NCI-H1417 treated with DMSO at 0.1 percent for 48 hours (cell line): ENCODE measurements at regions not wholly inside any gene's neighbourhood (a gene's known extent, or its start where the extent isn't known, plus 50 kb on each side); places are given as distances from the start of the nearest gene placed in this dataset.

ENCODE experiments used
- DNase-seq: peaks from one replicate; lab custom pipeline; 2025; lab: John Stamatoyannopoulos, UW

DNA sequence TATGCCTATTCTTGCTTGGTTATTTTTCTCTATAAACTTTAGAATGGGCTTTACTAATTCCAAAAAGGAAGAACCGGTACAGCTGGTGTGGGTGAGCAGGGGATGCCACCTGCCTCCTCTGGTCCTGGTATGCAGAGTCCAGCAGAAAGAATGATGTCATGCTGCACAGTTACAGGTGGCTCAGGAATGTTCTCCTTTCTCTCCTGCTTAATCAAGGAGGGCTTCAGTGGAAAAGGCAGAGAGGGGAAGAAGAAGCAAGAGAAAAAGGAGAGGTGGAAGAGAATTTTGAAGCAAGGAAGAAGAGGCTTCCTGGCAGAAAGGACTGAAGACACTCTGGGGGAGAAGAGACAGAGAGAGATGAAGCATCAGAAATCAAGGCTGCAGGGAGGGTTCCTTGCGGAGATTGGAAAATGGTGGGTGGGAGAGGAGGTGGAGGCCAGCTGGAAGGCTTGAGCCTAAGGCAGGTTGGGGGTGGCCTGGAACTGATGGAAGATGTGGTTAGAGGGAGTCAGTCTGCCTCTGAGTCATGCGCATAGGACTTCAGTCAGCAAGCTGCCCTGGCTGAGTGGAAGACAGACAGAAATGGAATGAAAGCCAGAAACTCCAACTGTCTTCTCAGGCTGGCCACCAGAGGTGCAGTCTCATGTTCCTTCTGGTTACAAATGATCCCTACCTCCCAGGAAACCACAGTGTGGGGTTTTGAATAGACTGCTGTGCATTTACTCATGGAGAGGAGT lies 64.6 kb upstream of the CRHR1 start:
- no peak for DNase-seq

DNA sequence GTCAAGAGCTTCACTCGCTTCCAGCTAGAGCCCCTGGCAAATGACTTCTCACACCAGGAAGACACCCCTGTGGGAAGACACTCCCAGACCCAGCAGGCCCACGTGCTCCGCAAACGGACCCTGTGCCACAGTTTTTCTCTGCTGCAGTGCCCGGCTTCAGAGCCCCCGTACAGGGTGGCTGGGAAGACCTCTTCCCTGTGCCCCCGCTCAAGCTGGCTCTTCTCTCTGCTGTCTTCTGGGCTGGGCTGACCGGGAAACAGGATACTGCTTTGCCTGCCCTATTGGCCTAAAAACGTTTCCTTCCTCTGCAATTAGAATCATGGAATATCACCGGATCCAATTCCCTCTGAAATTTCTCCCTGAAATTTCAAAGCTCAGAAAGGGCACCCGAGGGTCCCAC lies 63.7 kb upstream of the CRHR1 start:
- DNase-seq = no peak

DNA sequence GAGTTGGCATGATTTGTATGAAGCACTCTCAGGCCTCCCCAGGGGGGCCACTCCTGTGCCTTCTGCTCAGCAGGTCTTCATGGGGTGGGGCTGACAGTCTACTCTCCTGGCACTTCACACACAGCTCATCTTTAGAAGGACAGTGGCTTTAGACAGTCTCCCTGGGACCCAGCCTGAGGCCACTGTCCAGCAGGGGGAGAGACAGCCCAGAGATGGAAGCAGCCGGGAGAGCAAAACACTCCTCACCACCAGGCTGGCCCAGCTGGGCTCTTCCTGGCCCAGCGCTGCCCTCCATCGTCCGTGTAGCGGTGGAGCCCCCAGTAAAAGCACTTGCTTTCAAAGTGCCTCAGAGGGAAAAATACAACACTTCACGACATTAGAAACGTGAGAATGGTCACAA lies 62.0 kb upstream of the CRHR1 start:
- DNase-seq = no peak

DNA sequence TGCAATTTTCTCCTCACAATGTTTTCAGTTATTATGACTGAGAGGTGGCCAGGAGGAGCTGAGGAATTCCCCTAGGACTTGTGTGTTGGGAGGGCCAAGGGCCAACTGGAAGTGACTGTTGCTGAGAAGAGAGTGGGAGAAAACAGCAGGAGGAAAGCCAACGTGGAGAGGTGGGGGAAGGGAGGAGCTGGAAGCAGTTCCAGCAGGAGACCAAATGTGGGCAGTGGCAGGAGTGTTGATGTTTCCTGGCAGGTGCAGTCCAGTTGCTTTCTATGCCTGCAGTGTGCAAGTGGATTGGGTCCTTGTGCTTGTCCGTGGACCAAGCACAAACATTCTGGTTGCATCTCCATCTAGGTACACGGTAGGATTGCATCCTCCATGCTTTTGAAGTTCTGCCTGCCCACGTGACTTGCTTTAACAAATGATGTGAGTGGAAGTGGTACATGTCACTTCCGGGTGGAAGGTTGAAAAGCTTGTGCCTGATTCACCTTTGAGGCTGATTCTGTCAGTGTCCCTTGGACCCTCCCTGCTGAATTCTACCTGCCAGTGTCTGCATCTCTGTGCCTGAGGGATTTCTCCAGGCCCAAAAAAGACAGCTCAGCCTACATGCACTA lies 54.7 kb upstream of the CRHR1 start:
- DNase-seq = no peak

DNA sequence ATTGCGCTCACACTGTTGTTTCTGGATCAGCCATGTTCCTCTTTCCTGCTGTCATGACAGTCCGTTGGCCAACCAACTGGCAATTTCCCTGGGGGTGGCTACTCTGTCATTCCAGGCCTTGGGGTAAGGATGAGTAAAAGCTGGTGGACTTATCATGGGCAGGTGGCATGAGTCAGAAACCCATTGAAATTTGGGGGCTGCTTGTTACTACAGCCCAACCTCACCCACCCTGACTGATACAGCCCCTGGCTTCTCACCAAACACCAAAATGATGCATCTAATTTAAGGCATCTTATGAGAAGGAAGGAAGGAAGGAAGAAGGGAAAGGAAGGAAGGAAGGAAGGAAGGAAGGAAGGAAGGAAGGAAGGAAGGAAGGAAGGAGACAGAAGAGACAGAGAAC lies 53.9 kb upstream of the CRHR1 start:
- no peak for DNase-seq

DNA sequence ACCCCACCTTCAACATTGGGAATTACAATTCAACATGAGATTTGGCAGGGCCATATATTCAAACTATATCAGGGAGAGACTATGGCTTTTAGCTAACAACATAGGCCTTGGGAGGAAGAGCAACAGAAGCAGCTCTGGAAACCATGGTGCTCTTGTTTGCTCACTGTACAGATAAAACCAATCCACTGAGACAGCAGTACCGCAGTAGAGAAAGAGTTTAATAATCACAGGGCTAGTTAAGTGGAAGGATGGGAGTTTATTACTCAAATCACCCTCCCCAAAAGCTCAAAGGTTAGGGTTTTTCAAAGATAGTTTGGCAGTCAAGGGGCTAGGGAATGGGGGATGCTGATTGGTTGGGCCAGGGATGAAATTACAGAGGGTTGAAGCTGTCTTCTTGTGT lies 52.7 kb upstream of the CRHR1 start:
- DNase-seq = no peak

DNA sequence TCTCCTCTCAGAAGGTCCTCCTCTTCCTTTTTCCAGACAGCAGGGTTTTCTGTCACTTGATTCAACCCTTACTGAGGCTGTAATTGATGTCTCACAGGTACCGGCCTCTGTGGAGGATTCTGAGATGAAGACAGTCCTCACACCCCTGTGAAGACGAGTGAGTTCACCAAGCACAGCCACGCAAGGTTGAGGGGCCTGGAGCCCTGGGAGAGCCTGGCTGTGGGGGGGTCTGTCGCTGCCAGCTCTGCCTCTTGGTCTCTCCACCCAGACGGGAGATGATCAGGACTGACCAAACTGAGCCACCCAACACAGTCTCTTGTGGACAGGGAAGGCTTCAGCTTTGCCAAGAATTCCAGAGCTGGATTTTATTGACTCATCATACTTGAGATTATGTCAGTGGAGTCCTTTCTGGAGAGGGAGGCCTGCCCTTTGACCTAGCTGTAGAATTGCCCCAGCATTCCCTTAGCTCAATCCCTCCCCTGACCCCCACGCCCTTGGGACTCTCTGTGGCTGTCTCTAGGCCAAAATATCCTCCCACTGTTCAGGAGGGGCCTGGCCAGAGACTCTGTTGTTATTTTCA lies 51.1 kb upstream of the CRHR1 start:
- DNase-seq = no peak

DNA sequence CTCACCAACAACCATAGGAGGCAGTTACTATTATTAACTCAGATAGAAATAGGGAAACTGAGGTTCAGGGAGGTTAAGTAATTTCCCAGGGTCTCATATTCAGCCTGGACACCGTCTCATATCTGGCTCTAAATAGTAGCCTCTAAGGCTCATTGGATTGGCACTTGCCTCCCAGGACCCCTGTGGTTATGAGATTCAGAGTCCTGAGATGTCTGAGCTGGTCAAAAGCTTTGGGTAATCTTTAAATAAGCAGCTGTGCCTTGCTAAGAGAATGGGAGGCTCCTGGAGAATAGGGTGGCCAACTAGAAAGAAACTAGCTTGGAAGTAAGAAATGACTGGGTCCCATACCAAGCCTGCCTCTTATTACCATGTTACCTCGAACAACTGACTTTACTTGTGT lies 50.3 kb upstream of the CRHR1 start:
- DNase-seq = no peak
